IMR-90 (cell line): ENCODE measurements at regions not wholly inside any gene's neighbourhood (a gene's known extent, or its start where the extent isn't known, plus 50 kb on each side); places are given as distances from the start of the nearest gene placed in this dataset.
"Not testable (repeated sequence)": the region's sequence is repeated elsewhere in the genome, so short reads cannot be mapped to it uniquely, and the experiment has no call there.

Source experiments
- ATAC-seq: fragments of 200-7000 bp; cut with Tn5 transposase; 2 replicates; pipeline ENCODE4 v1.9.1; 2020; ENCODE audit warnings: low read depth, mild to moderate bottlenecking, moderate library complexity
- BruUV-seq: library from RNA; stranded (reverse); fragments of 400-500 nt; replicated peaks from 2 replicates; lab custom pipeline; 2021; lab: Mats Ljungman, UMichigan
- CTCF ChIA-PET: fragments of 300-600 bp; formaldehyde crosslinking; extraction: SDS; loops from one replicate; lab custom pipeline; 2021; ENCODE audit warnings: antibody characterized with exemption; lab: Yijun Ruan, JAX
- POLR2A ChIA-PET: fragments of 300-600 bp; sonication (Branson Sonifier 250); formaldehyde crosslinking; loops from one replicate; lab custom pipeline; 2022; ENCODE audit warnings: antibody characterized with exemption; ENCODE audit not compliant: unreplicated experiment; lab: Charles Lee
- DNase-seq: peaks from one replicate; pipeline ENCODE4 v3.0.0; 2013
- H2AFZ ChIP-seq: replicated peaks from 2 replicates; pipeline ENCODE3; 2013; ENCODE audit warnings: low read length, mild to moderate bottlenecking; ENCODE audit not compliant: poor library complexity
- H2AK5ac ChIP-seq: 2 replicates; pipeline ENCODE4 v1.6.1; 2013; ENCODE audit warnings: low read depth, low read length, inconsistent platforms
- H2AK9ac ChIP-seq: replicated peaks from 2 replicates; pipeline ENCODE3; 2013; ENCODE audit warnings: mild to moderate bottlenecking, low read depth, low read length, moderate library complexity; ENCODE audit not compliant: poor library complexity
- H2BK120ac ChIP-seq: 2 replicates; pipeline ENCODE4 v1.6.1; 2013; ENCODE audit warnings: low read depth, low read length, inconsistent platforms
- H2BK15ac ChIP-seq: 3 replicates; pipeline ENCODE4 v1.6.1; 2013; ENCODE audit warnings: low read depth, low read length, inconsistent platforms
- H2BK20ac ChIP-seq: 2 replicates; pipeline ENCODE4 v1.6.1; 2013; ENCODE audit warnings: low read depth, mild to moderate bottlenecking, inconsistent platforms, low read length, moderate library complexity
- H2BK5ac ChIP-seq: 2 replicates; pipeline ENCODE4 v1.6.1; 2013; ENCODE audit warnings: mild to moderate bottlenecking, low read depth, low read length, inconsistent platforms; ENCODE audit not compliant: poor library complexity, severe bottlenecking
- H3K14ac ChIP-seq: replicated peaks from 2 replicates; pipeline ENCODE4 v1.6.1; 2013; ENCODE audit warnings: low read depth, low read length, inconsistent platforms
- H3K18ac ChIP-seq: 2 replicates; pipeline ENCODE4 v1.6.1; 2013; ENCODE audit warnings: low read depth, low read length, control low read depth
- H3K23ac ChIP-seq: 2 replicates; pipeline ENCODE4 v1.6.1; 2013; ENCODE audit warnings: low read depth, low read length, inconsistent platforms
- H3K27ac ChIP-seq: 2 replicates; pipeline ENCODE4 v1.5.1; 2013; ENCODE audit warnings: mild to moderate bottlenecking, control low read depth, low read length; ENCODE audit not compliant: insufficient read depth
- H3K27me3 ChIP-seq: 2 replicates; pipeline ENCODE4 v1.6.1; 2013; ENCODE audit warnings: low read length; ENCODE audit not compliant: control insufficient read depth, insufficient read depth
- H3K36me3 ChIP-seq: 2 replicates; pipeline ENCODE4 v1.6.1; 2013; ENCODE audit warnings: low read length, mixed read lengths; ENCODE audit not compliant: control insufficient read depth, insufficient read depth
- H3K4ac ChIP-seq: 2 replicates; pipeline ENCODE4 v1.6.1; 2013; ENCODE audit warnings: low read depth, low read length, inconsistent platforms
- H3K4me1 ChIP-seq: 2 replicates; pipeline ENCODE4 v1.6.1; 2013; ENCODE audit warnings: low read length, mixed read lengths; ENCODE audit not compliant: control insufficient read depth, insufficient read depth
- H3K4me2 ChIP-seq: 2 replicates; pipeline ENCODE4 v1.6.1; 2013; ENCODE audit warnings: low read depth, mild to moderate bottlenecking, control low read depth, low read length, moderate library complexity
- H3K4me3 ChIP-seq: 2 replicates; pipeline ENCODE4 v1.5.1; 2013; ENCODE audit warnings: low read depth, mild to moderate bottlenecking, control low read depth, low read length, moderate library complexity; ENCODE audit not compliant: insufficient read depth
- H3K56ac ChIP-seq: 2 replicates; pipeline ENCODE4 v1.6.1; 2013; ENCODE audit warnings: low read length, inconsistent platforms; ENCODE audit not compliant: insufficient read depth; ENCODE audit errors: extremely low read depth
- H3K79me1 ChIP-seq, 2 experiments: 2 replicates each; pipeline ENCODE4 v1.6.1; 2013; ENCODE audit warnings: low read length in 2 of 2, inconsistent platforms in 1 of 2, low read depth in 1 of 2
- H3K9ac ChIP-seq: 2 replicates; pipeline ENCODE4 v1.6.1; 2013; ENCODE audit warnings: low read depth, low read length, control low read depth
- H3K9me1 ChIP-seq: 2 replicates; pipeline ENCODE4 v1.6.1; 2013; ENCODE audit warnings: low read length, inconsistent platforms; ENCODE audit not compliant: insufficient read depth
- H3K9me3 ChIP-seq: 2 replicates; pipeline ENCODE4 v1.6.1; 2013; ENCODE audit warnings: low read length; ENCODE audit not compliant: control insufficient read depth, insufficient read depth
- H4K20me1 ChIP-seq: 2 replicates; pipeline ENCODE4 v1.6.1; 2013; ENCODE audit warnings: low read length, inconsistent platforms; ENCODE audit not compliant: insufficient read depth
- H4K5ac ChIP-seq: 2 replicates; pipeline ENCODE4 v1.6.1; 2013; ENCODE audit warnings: mild to moderate bottlenecking, low read depth, low read length, control low read depth
- H4K8ac ChIP-seq, 2 experiments: 2 replicates each; pipeline ENCODE4 v1.6.1; 2013; ENCODE audit warnings: low read depth in 2 of 2, low read length in 2 of 2, control low read depth in 1 of 2, inconsistent platforms in 1 of 2
- H4K91ac ChIP-seq: 2 replicates; pipeline ENCODE4 v1.6.1; 2013; ENCODE audit warnings: low read depth, low read length, inconsistent platforms; ENCODE audit not compliant: insufficient read depth
- CEBPB ChIP-seq: IDR thresholded peaks from 2 replicates; pipeline ENCODE4 v1.6.1; 2012; ENCODE audit warnings: low read depth, low read length, improper control_type of control experiment
- CHD1 ChIP-seq: IDR thresholded peaks from 2 replicates; pipeline ENCODE4 v1.6.1; 2012; ENCODE audit warnings: low read depth, low read length, improper control_type of control experiment
- SMC3 ChIP-seq: fragments of 150-350 bp; IDR thresholded peaks from 2 replicates; pipeline ENCODE4 v1.6.1; 2016; ENCODE audit warnings: low read depth, mild to moderate bottlenecking, antibody characterized with exemption, low read length, moderate library complexity
- WGBS, 2 experiments: methylation state at CpG; one replicate each; pipeline versions ENCODE4 v1.1.5 to v1.1.7; 2013; ENCODE audit warnings: missing lambda C conversion rate in 2 of 2; ENCODE audit not compliant: insufficient read length in 1 of 2; ENCODE audit errors: extremely low coverage in 2 of 2; 5-methylcytosine and 5-hydroxymethylcytosine counted together
- dilution Hi-C: fragments of 300-500 bp; cut with HindIII; formaldehyde crosslinking; loops from one replicate; pipeline ENCODE4 v1.14.3; 2018; ENCODE audit warnings: low sequenced_read_pairs; ENCODE audit not compliant: unreplicated experiment
- in situ Hi-C: fragments of 300-500 bp; cut with MboI; formaldehyde crosslinking; loops from 3 replicates; pipeline ENCODE4 v1.14.3; 2019; ENCODE audit warnings: low sequenced_read_pairs, inconsistent platforms, mixed read lengths
- intact Hi-C: fragments of 100-400 bp; cut with micrococcal nuclease; formaldehyde crosslinking; loops from 2 replicates; pipeline ENCODE4 v1.10.0; 2022
- TF ChIP-seq, protein P1 (sequence below): fragments of 150-350 bp; IDR thresholded peaks from 2 replicates; pipeline ENCODE4 v1.6.1; 2017; ENCODE audit warnings: mild to moderate bottlenecking, antibody characterized with exemption, low read length, low read depth

DNA sequence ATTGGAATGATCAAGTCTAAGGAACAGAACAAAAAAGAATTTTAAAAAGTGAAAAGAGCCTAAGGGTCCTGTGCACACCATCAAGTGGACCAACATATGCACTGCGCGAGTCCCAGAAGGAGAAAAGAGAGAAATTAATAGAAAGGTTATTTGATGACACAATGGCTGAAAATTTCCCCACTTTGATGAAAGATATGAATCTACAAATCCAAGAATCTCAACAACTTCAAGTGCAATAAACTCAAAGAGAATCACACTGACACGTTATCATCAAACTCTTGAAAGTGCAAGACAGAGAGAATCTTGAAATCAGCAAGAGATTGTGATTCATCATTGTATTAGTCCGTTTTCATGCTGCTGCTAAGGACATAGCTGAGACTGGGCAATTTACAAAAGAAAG is 230.8 kb downstream of the ADAMTS15 start:
- no peak overlapping the region for H3K18ac ChIP-seq
- no peak overlapping the region for H2BK15ac ChIP-seq
- H3K4me1 ChIP-seq: peaks cover 15% of the 10 kb centered on the region
- no peak overlapping the region for H4K8ac ChIP-seq
- ATAC-seq: no peak
- no peak overlapping the region for H4K91ac ChIP-seq
- no peak overlapping the region for H2BK5ac ChIP-seq
- CTCF ChIA-PET: no interaction called here
- no peak overlapping the region for H3K56ac ChIP-seq
- H3K9ac ChIP-seq: no peak overlapping the region
- H3K36me3 ChIP-seq: no peaks in the 10 kb centered on the region
- H2AK9ac ChIP-seq: no peak overlapping the region
- H3K9me1 ChIP-seq: no peaks in the 10 kb centered on the region; the same call in none of the 2 replicates
- H4K5ac ChIP-seq: no peak overlapping the region
- no peak overlapping the region for H2BK120ac ChIP-seq
- H3K4me3 ChIP-seq: no peak overlapping the region
- POLR2A ChIA-PET: no interaction called here
- no peak overlapping the region for H2AK5ac ChIP-seq
- peaks cover 10% of the 10 kb centered on the region for H3K9me3 ChIP-seq
- H3K14ac ChIP-seq: no peak overlapping the region
- no peak for TF ChIP-seq CEBPB
- no peak for TF ChIP-seq CHD1
- TF ChIP-seq SMC3: no peak
- TF ChIP-seq, protein P1, sequence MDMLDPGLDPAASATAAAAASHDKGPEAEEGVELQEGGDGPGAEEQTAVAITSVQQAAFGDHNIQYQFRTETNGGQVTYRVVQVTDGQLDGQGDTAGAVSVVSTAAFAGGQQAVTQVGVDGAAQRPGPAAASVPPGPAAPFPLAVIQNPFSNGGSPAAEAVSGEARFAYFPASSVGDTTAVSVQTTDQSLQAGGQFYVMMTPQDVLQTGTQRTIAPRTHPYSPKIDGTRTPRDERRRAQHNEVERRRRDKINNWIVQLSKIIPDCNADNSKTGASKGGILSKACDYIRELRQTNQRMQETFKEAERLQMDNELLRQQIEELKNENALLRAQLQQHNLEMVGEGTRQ: no peak
- no peak overlapping the region for H3K4ac ChIP-seq
- no peak overlapping the region for H3K23ac ChIP-seq
- H2AFZ ChIP-seq: no peak overlapping the region
- BruUV-seq: no TSS peak
- no peaks in the 10 kb centered on the region for H3K27me3 ChIP-seq
- intact Hi-C loops: loop anchor here (5.0 kb wide), 1 partner anchor 148 kb away; no protein-coding TSS in a partner anchor
- dilution Hi-C loops: no loop called here
- WGBS, 2 experiments: 67% methylated on average over 1 of the region's 4 CpGs; no CpG with 5 or more reads in 1 of the 2 experiments
- DNase-seq: no peak
- H2BK20ac ChIP-seq: no peak overlapping the region
- no peak overlapping the region for H3K27ac ChIP-seq
- H3K79me1 ChIP-seq: no peaks in the 10 kb centered on the region
- in situ Hi-C loops: no loop called here
- H4K20me1 ChIP-seq: no peaks in the 10 kb centered on the region
- no peak overlapping the region for H3K4me2 ChIP-seq

DNA sequence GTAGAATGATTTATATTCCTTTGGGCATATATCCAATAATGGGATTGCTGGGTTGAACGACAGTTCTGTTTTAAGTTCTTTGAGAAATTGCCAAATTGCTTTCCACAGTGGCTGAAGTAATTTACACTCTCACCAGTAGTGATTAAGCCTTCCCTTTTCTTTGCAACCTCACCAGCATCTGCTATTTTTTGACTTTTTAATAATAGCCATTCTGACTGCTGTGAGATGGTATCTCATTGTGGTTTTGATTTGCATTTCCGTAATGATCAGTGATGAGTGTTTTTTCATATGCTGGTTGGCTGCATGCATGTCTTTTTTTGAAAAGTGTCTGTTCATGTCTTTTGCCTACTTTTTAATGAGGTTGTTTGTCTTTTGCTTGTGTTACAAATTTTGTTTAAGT is 233.8 kb downstream of the SNX19 start:
- in situ Hi-C loops, H4K20me1 ChIP-seq, H2AK9ac ChIP-seq, H3K27me3 ChIP-seq, H3K9ac ChIP-seq, H3K23ac ChIP-seq, H3K9me1 ChIP-seq, dilution Hi-C loops, H3K36me3 ChIP-seq, H3K4me3 ChIP-seq, ATAC-seq, H2BK120ac ChIP-seq, H4K91ac ChIP-seq, H3K4me2 ChIP-seq, H4K8ac ChIP-seq, H2BK20ac ChIP-seq, H3K4me1 ChIP-seq, H3K4ac ChIP-seq, DNase-seq, CTCF ChIA-PET, H2BK5ac ChIP-seq, H2AFZ ChIP-seq, POLR2A ChIA-PET, H2BK15ac ChIP-seq, intact Hi-C loops, H3K14ac ChIP-seq, H3K27ac ChIP-seq, H3K18ac ChIP-seq, H4K5ac ChIP-seq, BruUV-seq, H2AK5ac ChIP-seq, H3K56ac ChIP-seq, H3K79me1 ChIP-seq: not testable (repeated sequence)
- peaks cover 10% of the 10 kb centered on the region for H3K9me3 ChIP-seq
- WGBS, 2 experiments: no CpG with 5 or more reads among the region's 2 CpGs
